HepG2 (cell line): ENCODE measurements at regions not wholly inside any gene's neighbourhood (a gene's known extent, or its start where the extent isn't known, plus 50 kb on each side); places are given as distances from the start of the nearest gene placed in this dataset.

Experiments used
- ATAC-seq: fragments of 200-7000 bp; cut with Tn5 transposase; 3 replicates; pipeline ENCODE4 v1.9.1; 2020; ENCODE audit warnings: mild to moderate bottlenecking, moderate library complexity
- BruUV-seq: library from RNA; stranded (reverse); fragments of 400-500 nt; replicated peaks from 2 replicates; lab custom pipeline; 2021; lab: Mats Ljungman, UMichigan
- CTCF ChIA-PET: fragments of 300-600 bp; formaldehyde crosslinking; extraction: SDS; loops from one replicate; lab custom pipeline; 2021; ENCODE audit warnings: low total read pairs, inconsistent platforms, low intra/inter-chr PET ratio; lab: Yijun Ruan, JAX
- POLR2A ChIA-PET: fragments of 350-600 bp; sonication (Branson Sonifier 250); formaldehyde crosslinking; loops from one replicate; lab custom pipeline; 2020; ENCODE audit warnings: antibody characterized with exemption, inconsistent platforms; lab: Yijun Ruan, JAX
- DNase-seq: peaks from one replicate; pipeline ENCODE4 v3.0.0-alpha.2; 2015; ENCODE audit warnings: low spot score
- FAIRE-seq: peaks from 3 replicates; lab custom pipeline; 2011; peaks lifted over from hg19 to GRCh38; lab: Jason Lieb, UNC
- H2AFZ ChIP-seq: one replicate; pipeline ENCODE4 v1.6.1; 2011; ENCODE audit warnings: low read length, inconsistent platforms
- H3K27ac ChIP-seq: fragments of 300-600 bp; 3 replicates; pipeline ENCODE4 v1.8.0; 2011; ENCODE audit warnings: mixed run types, mild to moderate bottlenecking, mixed read lengths, low read length, inconsistent platforms; ENCODE audit not compliant: insufficient read depth; ENCODE audit errors: extremely low read length
- H3K27me3 ChIP-seq, 2 experiments: fragments of 200-600 bp in 1 of 2; 2 replicates in 1 of 2; 3 replicates in 1 of 2; pipeline versions ENCODE4 v1.6.0 to v1.8.0; 2011; ENCODE audit warnings: low read length in 2 of 2, mild to moderate bottlenecking in 2 of 2, moderate library complexity in 2 of 2, inconsistent platforms in 1 of 2; ENCODE audit not compliant: insufficient read depth in 2 of 2, control insufficient read depth in 1 of 2
- H3K36me3 ChIP-seq, 2 experiments: fragments of 200-600 bp in 1 of 2; replicated peaks in 1 of 2; 2 replicates in 1 of 2; 3 replicates in 1 of 2; pipeline versions ENCODE4 v1.5.1 to v1.8.0; 2011; ENCODE audit warnings: low read length in 2 of 2, inconsistent platforms in 1 of 2; ENCODE audit not compliant: insufficient read depth in 2 of 2, control insufficient read depth in 1 of 2
- H3K4me1 ChIP-seq: 2 replicates; pipeline ENCODE4 v1.5.1; 2012; ENCODE audit warnings: low read length, inconsistent platforms; ENCODE audit not compliant: insufficient read depth
- H3K4me2 ChIP-seq: 2 replicates; pipeline ENCODE4 v1.6.0; 2011; ENCODE audit warnings: low read depth, low read length, inconsistent platforms
- H3K4me3 ChIP-seq, 3 experiments: fragments of 200-600 bp in 1 of 3; sonication (generic), shearing (Covaris generic) in 1 of 3; replicated peaks in 1 of 3; 2 replicates each; pipeline ENCODE4 v1.5.1; 2011 to 2016; ENCODE audit warnings: low read length in 3 of 3, inconsistent platforms in 2 of 3, low read depth in 2 of 3, mild to moderate bottlenecking in 2 of 3, control low read depth in 1 of 3, mixed read lengths in 1 of 3; ENCODE audit not compliant: insufficient read depth in 1 of 3
- H3K79me2 ChIP-seq: one replicate; pipeline ENCODE4 v1.6.1; 2011; ENCODE audit warnings: low read length, inconsistent platforms; ENCODE audit not compliant: insufficient read depth
- H3K9ac ChIP-seq: 2 replicates; pipeline ENCODE4 v1.6.0; 2011; ENCODE audit warnings: mild to moderate bottlenecking, low read depth, low read length, inconsistent platforms; ENCODE audit not compliant: insufficient read depth
- H3K9me3 ChIP-seq: 2 replicates; pipeline ENCODE4 v1.5.1; 2012; ENCODE audit warnings: mild to moderate bottlenecking, low read length
- H4K20me1 ChIP-seq: 2 replicates; pipeline ENCODE4 v1.6.0; 2011; ENCODE audit warnings: inconsistent platforms, mild to moderate bottlenecking, low read length, moderate library complexity; ENCODE audit not compliant: insufficient read depth
- FIP1L1 ChIP-seq: fragments of 200-400 bp; formaldehyde crosslinking; IDR thresholded peaks from 2 replicates; pipeline ENCODE4 v1.6.1; 2018; ENCODE audit warnings: low read depth, mild to moderate bottlenecking, low read length, moderate library complexity, borderline replicate concordance; ENCODE audit not compliant: insufficient read depth
- HOXA7 ChIP-seq: sonication (generic); formaldehyde crosslinking; IDR thresholded peaks from 2 replicates; pipeline ENCODE4 v1.8.1; 2022; ENCODE audit warnings: mild to moderate bottlenecking, missing genetic modification reagents, moderate library complexity
- MAFG ChIP-seq: sonication (generic); formaldehyde crosslinking; IDR thresholded peaks from 2 replicates; pipeline ENCODE4 v1.5.1; 2020; ENCODE audit warnings: mild to moderate bottlenecking, missing genetic modification reagents
- MTF1 ChIP-seq: sonication (generic); formaldehyde crosslinking; IDR thresholded peaks from 2 replicates; pipeline ENCODE4 v1.5.0; 2020; ENCODE audit warnings: missing genetic modification reagents
- NBN ChIP-seq: fragments of 450-650 bp; conservative IDR thresholded peaks from 2 replicates; pipeline ENCODE4 v1.6.1; 2017
- NFIC ChIP-seq: IDR thresholded peaks from 2 replicates; pipeline ENCODE4 v1.6.1; 2012; ENCODE audit warnings: mild to moderate bottlenecking, low read length, inconsistent platforms
- PLRG1 ChIP-seq: fragments of 450-650 bp; conservative IDR thresholded peaks from 2 replicates; pipeline ENCODE4 v1.6.1; 2016
- RARG ChIP-seq: sonication (generic); formaldehyde crosslinking; IDR thresholded peaks from 2 replicates; pipeline ENCODE4 v1.4.0; 2020; ENCODE audit warnings: low read depth, mild to moderate bottlenecking, missing genetic modification reagents
- SNRNP70 ChIP-seq: fragments of 200-400 bp; formaldehyde crosslinking; IDR thresholded peaks from 2 replicates; pipeline ENCODE4 v1.6.1; 2017; ENCODE audit warnings: mild to moderate bottlenecking, low read depth, low read length, moderate library complexity
- TMF1 ChIP-seq: sonication (generic); formaldehyde crosslinking; IDR thresholded peaks from 2 replicates; pipeline ENCODE4 v1.8.1; 2022; ENCODE audit warnings: low read depth, missing genetic modification reagents
- ZNF326 ChIP-seq: sonication (generic); formaldehyde crosslinking; IDR thresholded peaks from 2 replicates; pipeline ENCODE4 v1.4.0; 2020; ENCODE audit warnings: missing genetic modification reagents, borderline replicate concordance
- ZNF570 ChIP-seq: sonication (generic); formaldehyde crosslinking; IDR thresholded peaks from 2 replicates; pipeline ENCODE4 v1.4.0; 2020; ENCODE audit warnings: mild to moderate bottlenecking, missing genetic modification reagents, borderline replicate concordance
- ZNF841 ChIP-seq: sonication (generic); formaldehyde crosslinking; IDR thresholded peaks from 2 replicates; pipeline ENCODE4 v1.8.1; 2023; ENCODE audit warnings: missing genetic modification reagents, borderline replicate concordance
- ZNF850 ChIP-seq: sonication (generic); formaldehyde crosslinking; conservative IDR thresholded peaks from 2 replicates; pipeline ENCODE4 v1.9.0; 2021; ENCODE audit warnings: mild to moderate bottlenecking, missing genetic modification reagents
- ZSCAN29 ChIP-seq: sonication (generic); formaldehyde crosslinking; conservative IDR thresholded peaks from 2 replicates; pipeline ENCODE4 v1.4.0; 2020; ENCODE audit warnings: mild to moderate bottlenecking, missing genetic modification reagents
- WGBS: methylation state at CpG from one replicate; pipeline ENCODE4 v1.1.6; 2017; ENCODE audit warnings: low lambda C conversion rate; 5-methylcytosine and 5-hydroxymethylcytosine counted together
- in situ Hi-C: cut with HindIII; loops from 2 replicates; pipeline ENCODE4 v1.10.0; 2017; ENCODE audit warnings: low pct_unique_long_range_greater_than_20kb; ENCODE audit not compliant: extremely low pct_ligation_motif_present
- intact Hi-C: fragments of 100-400 bp; cut with micrococcal nuclease; formaldehyde crosslinking; loops from one replicate; pipeline ENCODE4 v1.10.0; 2022; ENCODE audit not compliant: unreplicated experiment
- TF ChIP-seq, protein P1 (sequence below): sonication (generic); formaldehyde crosslinking; IDR thresholded peaks from 2 replicates; pipeline ENCODE4 v1.5.0; 2020; ENCODE audit warnings: missing genetic modification reagents
- TF ChIP-seq, protein P2 (sequence below): sonication (generic); IDR thresholded peaks from 2 replicates; pipeline ENCODE4 v1.6.1; 2016; ENCODE audit warnings: low read depth, borderline replicate concordance
- TF ChIP-seq, protein P3 (sequence below): sonication (generic); formaldehyde crosslinking; IDR thresholded peaks from 2 replicates; pipeline ENCODE4 v1.5.0; 2020; ENCODE audit warnings: mild to moderate bottlenecking, missing genetic modification reagents

DNA sequence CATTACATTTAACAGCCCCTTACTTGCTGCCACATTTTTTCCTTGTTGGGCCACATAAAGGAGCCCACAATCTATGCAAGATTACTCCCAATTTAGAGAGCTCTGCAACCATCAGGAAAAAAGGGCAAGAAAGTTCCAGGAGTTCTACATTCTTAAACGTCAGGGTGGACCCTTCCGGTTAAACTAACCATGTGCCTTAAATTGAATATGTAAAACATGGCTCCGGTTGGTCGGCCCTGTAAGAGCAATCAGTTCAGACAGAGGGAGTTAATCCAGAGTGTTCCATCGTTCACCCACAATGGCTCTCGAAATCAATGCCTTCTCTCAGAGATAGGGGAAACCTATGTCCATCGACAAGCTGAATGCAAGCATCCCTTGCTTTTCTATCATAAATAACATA lies 253.7 kb upstream of the PFKP start:
- H2AFZ ChIP-seq, result no peak overlapping the region
- no peaks in the 10 kb centered on the region for H4K20me1 ChIP-seq
- POLR2A ChIA-PET, result no interaction called here
- ATAC-seq, result no peak
- CTCF ChIA-PET, result no interaction called here
- no peak overlapping the region for H3K4me3 ChIP-seq
- no peaks in the 10 kb centered on the region for H3K36me3 ChIP-seq
- no peaks in the 10 kb centered on the region; a peak in 1 of 5 replicates for H3K27me3 ChIP-seq
- no peaks in the 10 kb centered on the region for H3K79me2 ChIP-seq
- DNase-seq, result no peak
- no peak overlapping the region for H3K27ac ChIP-seq
- no peak for TF ChIP-seq FIP1L1
- no peak for TF ChIP-seq ZNF570
- TF ChIP-seq HOXA7, result no peak
- no peak for TF ChIP-seq PLRG1
- TF ChIP-seq NBN, result no peak
- no peak for TF ChIP-seq MTF1 (CRISPR knock-in tag)
- FAIRE-seq, result no peak
- H3K9me3 ChIP-seq, result no peaks in the 10 kb centered on the region
- in situ Hi-C loops, result no loop called here
- no TSS peak for BruUV-seq
- no peak overlapping the region for H3K4me2 ChIP-seq
- WGBS, result 44% methylated on average over 7 of the region's 7 CpGs
- no peaks in the 10 kb centered on the region for H3K4me1 ChIP-seq
- intact Hi-C loops, result no loop called here
- H3K9ac ChIP-seq, result no peak overlapping the region

DNA sequence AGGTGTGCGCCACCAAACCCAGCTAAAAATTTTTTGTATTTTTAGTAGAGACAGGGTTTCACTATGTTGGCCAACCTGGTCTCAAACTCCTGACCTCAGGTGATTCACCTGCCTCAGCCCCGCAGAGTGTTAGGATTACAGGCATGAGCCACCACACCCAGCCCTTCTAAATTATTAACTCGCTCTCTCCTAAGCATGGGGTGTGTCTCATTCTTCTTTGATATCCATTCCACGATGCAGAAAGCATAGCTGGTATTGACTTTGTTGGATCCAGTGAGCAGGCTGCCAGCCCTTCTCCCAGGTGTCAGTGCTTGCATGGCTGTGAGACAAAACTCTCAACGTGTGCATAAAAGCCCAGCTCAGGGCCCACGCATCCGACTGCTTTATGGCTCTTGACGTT lies 254.1 kb upstream of the PFKP start:
- H3K4me2 ChIP-seq, result no peak overlapping the region
- H3K27me3 ChIP-seq, result no peaks in the 10 kb centered on the region; a peak in 1 of 5 replicates
- BruUV-seq, result no TSS peak
- H3K4me3 ChIP-seq, result no peak overlapping the region
- no peak for ATAC-seq
- intact Hi-C loops (no loop called here), in situ Hi-C loops (no loop called here)
- H3K9me3 ChIP-seq, result no peaks in the 10 kb centered on the region
- no peak overlapping the region for H2AFZ ChIP-seq
- H4K20me1 ChIP-seq, result no peaks in the 10 kb centered on the region
- H3K4me1 ChIP-seq, result no peaks in the 10 kb centered on the region
- POLR2A ChIA-PET, result no interaction called here
- CTCF ChIA-PET, result no interaction called here
- H3K9ac ChIP-seq, result no peak overlapping the region
- FAIRE-seq, result no peak
- no peak overlapping the region for H3K27ac ChIP-seq
- no peaks in the 10 kb centered on the region for H3K79me2 ChIP-seq
- 41% methylated on average over 8 of the region's 8 CpGs for WGBS
- no peak for DNase-seq
- H3K36me3 ChIP-seq, result no peaks in the 10 kb centered on the region
- TF ChIP-seq SNRNP70, result no peak
- no peak for TF ChIP-seq NFIC
- TF ChIP-seq, protein P1, sequence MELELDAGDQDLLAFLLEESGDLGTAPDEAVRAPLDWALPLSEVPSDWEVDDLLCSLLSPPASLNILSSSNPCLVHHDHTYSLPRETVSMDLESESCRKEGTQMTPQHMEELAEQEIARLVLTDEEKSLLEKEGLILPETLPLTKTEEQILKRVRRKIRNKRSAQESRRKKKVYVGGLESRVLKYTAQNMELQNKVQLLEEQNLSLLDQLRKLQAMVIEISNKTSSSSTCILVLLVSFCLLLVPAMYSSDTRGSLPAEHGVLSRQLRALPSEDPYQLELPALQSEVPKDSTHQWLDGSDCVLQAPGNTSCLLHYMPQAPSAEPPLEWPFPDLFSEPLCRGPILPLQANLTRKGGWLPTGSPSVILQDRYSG (CRISPR knock-in tag), result no peak
- TF ChIP-seq MAFG, result no peak
- TF ChIP-seq RARG (CRISPR knock-in tag), result no peak
- no peak for TF ChIP-seq ZNF850
- TF ChIP-seq, protein P2, sequence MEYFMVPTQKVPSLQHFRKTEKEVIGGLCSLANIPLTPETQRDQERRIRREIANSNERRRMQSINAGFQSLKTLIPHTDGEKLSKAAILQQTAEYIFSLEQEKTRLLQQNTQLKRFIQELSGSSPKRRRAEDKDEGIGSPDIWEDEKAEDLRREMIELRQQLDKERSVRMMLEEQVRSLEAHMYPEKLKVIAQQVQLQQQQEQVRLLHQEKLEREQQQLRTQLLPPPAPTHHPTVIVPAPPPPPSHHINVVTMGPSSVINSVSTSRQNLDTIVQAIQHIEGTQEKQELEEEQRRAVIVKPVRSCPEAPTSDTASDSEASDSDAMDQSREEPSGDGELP, result no peak
- no peak for TF ChIP-seq ZSCAN29 (CRISPR knock-in tag)
- TF ChIP-seq TMF1 (CRISPR knock-in tag), result no peak
- TF ChIP-seq ZNF841 (CRISPR knock-in tag), result no peak
- no peak for TF ChIP-seq ZNF326 (CRISPR knock-in tag)
- TF ChIP-seq, protein P3, sequence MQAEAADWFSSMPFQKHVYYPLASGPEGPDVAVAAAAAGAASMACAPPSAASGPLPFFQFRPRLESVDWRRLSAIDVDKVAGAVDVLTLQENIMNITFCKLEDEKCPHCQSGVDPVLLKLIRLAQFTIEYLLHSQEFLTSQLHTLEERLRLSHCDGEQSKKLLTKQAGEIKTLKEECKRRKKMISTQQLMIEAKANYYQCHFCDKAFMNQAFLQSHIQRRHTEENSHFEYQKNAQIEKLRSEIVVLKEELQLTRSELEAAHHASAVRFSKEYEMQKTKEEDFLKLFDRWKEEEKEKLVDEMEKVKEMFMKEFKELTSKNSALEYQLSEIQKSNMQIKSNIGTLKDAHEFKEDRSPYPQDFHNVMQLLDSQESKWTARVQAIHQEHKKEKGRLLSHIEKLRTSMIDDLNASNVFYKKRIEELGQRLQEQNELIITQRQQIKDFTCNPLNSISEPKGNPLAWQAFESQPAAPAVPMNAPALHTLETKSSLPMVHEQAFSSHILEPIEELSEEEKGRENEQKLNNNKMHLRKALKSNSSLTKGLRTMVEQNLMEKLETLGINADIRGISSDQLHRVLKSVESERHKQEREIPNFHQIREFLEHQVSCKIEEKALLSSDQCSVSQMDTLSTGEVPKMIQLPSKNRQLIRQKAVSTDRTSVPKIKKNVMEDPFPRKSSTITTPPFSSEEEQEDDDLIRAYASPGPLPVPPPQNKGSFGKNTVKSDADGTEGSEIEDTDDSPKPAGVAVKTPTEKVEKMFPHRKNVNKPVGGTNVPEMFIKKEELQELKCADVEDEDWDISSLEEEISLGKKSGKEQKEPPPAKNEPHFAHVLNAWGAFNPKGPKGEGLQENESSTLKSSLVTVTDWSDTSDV (CRISPR knock-in tag), result no peak
